ENCODE measurements at regions not wholly inside any gene's neighbourhood (a gene's known extent, or its start where the extent isn't known, plus 50 kb on each side); places are given as distances from the start of the nearest gene placed in this dataset.

DNA sequence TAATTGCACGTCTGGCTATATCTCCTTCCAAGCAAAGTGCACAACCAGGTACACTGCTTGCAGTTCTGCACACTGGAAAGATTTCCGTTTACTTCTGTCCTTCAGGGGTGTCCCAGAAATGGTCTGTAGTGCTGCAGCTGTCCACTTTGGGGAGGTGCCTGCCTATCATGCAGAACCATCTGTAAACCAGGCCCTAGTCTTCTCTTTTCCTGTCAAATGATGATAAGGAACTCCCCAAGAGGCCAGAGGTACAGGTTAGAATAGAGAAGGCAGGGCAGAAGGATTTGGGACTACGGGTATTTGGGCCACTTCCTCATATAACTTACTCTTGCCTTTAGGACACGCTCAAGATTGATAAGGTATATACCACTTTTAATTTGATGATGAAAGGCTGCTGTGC lies 746.9 kb downstream of the FAT4 start:
- DNase-seq (ENCODE audit: low read depth, low spot score) = no peak

GRCh38 chr4:126065016-126065415 lies 750.3 kb downstream of the FAT4 start:
- DNase-seq (ENCODE audit: low read depth, low spot score) = no peak
- H3K27ac ChIP-seq = no peak overlapping the region

More for the DNA sequence above, 746.9 kb downstream of the FAT4 start:
- H3K27ac ChIP-seq = no peak overlapping the region

DNA sequence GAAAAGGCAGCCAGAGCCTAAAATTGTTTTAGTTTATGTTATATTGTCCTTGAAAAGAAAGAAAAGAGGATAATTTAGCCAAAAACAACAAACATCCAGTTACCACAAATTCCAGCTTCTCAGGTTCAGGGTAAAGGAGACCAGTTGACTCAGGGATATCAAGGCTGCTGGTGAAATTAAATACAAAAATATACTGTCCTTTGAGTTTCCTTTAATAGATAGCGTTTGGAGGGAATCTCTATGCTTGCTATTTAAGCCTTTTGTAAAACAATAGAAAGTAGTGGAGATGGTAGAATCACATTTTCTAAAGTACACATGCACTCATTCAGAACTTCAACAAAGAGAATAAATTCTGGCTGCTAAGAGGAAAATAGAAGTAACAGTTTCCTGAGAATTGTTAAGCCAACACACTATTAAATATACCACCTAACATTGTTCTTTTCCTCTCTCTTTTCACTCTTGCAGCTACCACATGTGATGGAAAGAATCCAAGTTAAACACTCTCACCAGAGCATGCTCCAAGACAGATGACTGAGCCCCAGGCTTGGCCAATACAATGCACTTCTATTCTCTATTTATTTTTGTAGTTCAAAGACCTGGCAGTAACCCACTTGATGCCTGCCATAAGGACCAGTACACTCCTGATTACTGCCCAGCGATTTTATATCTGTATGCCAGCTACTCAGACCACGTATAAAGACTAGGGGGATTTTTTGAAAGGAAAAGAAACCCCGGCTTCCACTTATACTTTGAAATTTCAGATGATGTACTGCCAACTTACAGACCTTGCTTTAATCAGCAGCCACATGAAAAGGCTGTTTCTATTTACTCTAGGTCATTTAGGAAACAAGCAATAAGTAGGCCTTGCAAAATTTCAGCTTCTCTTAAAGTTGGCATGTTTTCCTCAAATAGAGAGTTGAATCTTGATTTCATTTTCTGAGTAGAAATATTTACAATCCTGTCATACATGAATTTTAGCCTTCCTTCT lies 756.9 kb downstream of the FAT4 start:
- H3K27ac ChIP-seq = no peak overlapping the region

DNA sequence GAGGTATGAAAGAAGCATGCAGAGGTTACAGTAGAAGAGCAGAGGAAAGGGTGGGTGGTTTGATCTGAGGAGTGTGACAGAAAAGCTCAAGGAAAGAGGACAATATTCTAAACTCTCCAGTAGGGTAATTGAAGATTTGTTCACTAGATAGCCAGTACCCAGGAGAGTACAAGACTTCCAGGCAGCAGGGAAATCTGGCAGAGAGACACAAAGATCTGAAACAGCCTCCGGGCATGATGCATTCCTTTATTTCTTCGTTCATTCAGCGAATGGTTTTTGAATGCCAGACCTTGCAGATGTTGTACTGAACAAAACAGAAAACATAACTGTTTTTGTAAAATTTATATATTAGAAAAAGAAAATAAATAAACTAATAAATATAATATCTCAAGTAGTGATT lies 766.6 kb downstream of the FAT4 start:
- no peak overlapping the region for H3K27ac ChIP-seq
- DNase-seq (ENCODE audit: low read depth, low spot score) = no peak

More for the DNA sequence above, 756.9 kb downstream of the FAT4 start:
- DNase-seq (ENCODE audit: low read depth, low spot score) = no peak

DNA sequence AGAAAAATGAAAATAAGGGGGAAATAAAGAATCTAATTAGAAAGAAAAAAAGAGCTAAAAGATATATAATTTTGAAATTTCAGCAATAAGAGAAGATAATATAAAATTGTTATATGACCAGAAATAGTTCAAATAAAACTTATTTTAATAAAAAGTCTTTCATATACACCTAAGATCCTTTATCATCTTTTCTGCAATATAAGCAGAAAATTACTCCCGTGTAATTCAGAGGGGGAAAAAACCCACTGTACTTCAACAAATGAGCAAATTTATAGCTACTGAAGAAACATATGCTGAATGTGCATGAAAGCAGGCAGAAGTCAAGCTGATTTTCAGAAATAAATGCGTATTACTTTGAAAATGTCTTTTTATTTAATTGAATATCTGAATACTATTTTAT lies 771.3 kb downstream of the FAT4 start:
- DNase-seq (ENCODE audit: low read depth, low spot score) = no peak
- H3K27ac ChIP-seq = no peak overlapping the region

- DNase-seq (ENCODE audit: low read depth, low spot score) = no peak
- H3K27ac ChIP-seq = no peak overlapping the region
Measured at GRCh38 chr4:126087101-126087500, 772.3 kb downstream of the FAT4 start.

DNA sequence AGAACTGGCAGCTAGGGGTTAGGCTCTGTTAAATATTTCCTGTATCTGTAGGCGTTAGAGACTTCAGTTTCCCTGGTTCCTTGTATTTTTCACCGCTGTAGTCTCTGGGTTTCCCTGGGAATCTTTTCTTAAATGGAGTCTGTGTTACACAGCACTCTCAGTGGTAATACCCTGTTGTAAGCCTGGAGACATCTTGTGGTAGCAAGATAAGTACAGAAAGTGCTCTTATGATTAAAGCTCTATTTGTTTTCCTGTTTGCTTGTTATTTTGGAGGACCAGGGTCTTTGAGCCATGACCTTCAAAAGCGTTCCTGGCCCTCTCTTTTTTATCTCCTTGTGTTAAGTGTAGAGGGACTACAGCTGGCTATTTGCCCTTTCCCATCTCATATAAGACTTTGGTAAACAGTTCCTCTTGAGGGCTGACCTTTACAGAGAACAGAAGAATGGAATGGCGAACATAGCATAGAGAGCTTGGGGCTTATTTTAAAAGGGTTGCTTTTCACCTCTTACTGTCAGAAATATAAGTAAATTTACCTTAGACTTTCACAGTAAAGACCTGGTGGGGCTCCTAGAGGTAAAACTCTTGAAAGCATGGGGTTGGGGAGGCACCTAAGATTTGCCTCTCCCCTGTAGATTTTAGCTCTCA lies 782.5 kb downstream of the FAT4 start:
- H3K27ac ChIP-seq = no peak overlapping the region

DNA sequence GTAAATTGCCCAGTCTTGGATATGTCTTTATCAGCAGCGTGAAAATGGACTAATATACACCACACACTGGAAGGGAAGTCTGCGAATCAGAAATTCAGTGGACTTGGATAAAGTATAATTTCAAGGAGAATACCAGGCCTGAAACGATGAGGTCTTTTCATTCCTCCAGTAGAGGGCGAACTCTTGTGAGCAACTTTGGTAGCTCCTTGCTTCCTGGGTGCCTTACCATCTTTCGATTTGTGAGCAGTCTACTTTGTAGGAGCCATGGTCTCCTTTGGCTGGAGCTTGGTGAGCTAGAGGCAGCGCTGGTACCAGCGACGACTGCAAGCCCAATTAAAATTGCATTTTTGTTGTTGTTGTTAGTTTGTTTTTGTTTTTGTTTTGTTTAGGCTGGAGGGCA lies 791.9 kb downstream of the FAT4 start:
- no peak overlapping the region for H3K27ac ChIP-seq
- DNase-seq (ENCODE audit: low read depth, low spot score) = no peak

More for the DNA sequence above, 782.5 kb downstream of the FAT4 start:
- DNase-seq (ENCODE audit: low read depth, low spot score) = no peak

DNA sequence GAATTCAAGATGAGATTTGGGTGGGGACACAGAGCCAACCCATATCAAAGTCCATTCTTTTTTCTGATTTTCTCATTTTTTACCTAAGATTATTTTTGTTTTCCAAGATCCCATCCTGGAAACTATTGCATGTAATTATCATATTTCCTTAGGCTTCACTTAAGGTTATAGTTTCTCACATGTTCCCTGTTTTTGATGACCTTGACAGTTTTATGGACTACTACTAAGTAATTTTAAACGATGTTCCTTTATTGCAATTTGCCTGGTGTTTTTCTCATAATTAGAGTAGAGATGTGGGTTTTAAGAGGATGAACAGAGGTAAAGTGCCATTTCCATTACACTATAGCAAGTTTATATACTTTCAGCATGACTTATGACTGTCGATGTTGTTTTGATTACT lies 795.1 kb downstream of the FAT4 start:
- H3K27ac ChIP-seq = no peak overlapping the region
- DNase-seq (ENCODE audit: low read depth, low spot score) = no peak

GRCh38 chr4:126113058-126113457 lies 798.3 kb downstream of the FAT4 start:
- H3K27ac ChIP-seq = no peak overlapping the region
- DNase-seq (ENCODE audit: low read depth, low spot score) = no peak

DNA sequence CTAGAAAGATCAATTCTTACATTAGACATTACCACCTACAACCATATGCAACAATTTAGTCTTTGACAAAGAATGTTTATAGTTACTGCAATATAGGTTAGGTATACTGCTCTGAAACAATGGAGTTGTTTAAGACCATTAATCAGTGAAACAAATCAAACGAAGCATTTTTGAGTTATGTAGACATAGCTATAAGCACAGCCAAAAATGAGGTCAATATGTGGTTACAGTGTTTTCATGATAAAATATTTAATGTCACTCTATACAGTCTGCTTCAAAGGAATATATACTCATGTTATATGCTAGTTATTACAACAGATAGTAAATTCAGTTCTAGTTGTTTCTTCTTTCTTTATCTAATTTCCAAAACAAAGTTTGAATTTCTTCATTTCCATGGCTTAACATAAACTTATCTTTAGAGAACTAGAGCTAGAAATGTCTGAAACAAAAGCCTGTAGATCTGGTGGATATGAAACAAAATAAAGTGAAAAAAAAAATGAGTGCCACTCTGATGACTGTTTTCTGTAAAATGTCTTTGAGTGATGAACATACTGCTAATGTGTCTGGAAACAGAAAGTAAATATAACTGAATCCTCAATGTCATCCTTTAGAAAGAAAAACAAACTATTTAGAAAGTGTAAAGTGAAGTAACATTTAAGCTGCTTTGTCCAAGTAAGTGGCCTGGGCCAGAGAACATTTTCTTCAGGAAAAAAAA lies 809.0 kb downstream of the FAT4 start:
- H3K27ac ChIP-seq = no peak overlapping the region
- DNase-seq (ENCODE audit: low read depth, low spot score) = no peak

GRCh38 chr4:126124818-126125217 lies 810.1 kb downstream of the FAT4 start:
- DNase-seq (ENCODE audit: low read depth, low spot score) = no peak
- no peak overlapping the region for H3K27ac ChIP-seq

DNA sequence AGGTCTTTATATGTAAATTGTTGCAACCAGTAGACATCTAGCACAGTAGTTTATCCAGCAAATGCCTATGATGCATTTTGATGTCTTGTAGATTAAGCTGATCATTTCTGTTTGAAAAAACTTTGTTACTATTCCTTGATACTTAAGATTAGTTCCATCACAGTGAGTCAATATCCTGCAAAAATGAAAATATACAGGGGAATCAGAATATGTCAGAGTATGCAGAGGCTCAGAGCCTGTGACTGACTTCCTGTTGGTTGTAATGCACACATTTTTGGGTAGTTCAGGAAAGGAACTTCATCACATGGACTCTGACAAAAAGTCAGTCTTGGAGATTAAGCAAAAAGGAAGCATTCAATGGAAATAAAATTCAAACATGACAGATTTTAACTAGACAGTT lies 815.5 kb downstream of the FAT4 start:
- no peak for DNase-seq (ENCODE audit: low read depth, low spot score)
- no peak overlapping the region for H3K27ac ChIP-seq

- H3K27ac ChIP-seq = no peak overlapping the region
- DNase-seq (ENCODE audit: low read depth, low spot score) = no peak
Measured at GRCh38 chr4:126136922-126137781, 822.4 kb downstream of the FAT4 start.

DNA sequence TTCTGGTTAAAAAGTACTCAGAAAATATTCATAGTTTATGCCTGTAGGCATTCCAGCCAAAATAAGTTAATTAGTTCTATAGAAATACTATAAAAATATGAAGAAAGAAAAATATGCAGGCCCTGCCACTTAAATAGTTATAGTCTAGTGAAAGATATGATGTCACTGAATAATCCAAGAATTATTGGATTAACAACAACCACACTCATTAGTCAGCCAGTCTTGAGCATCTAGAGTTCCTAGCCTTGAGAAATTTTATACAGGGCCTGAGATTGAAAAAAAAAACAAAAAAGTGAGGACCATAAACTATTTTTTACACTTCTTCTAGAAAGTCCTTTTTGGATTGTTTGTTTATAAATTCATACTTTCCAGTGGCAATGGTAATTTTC lies 823.0 kb downstream of the FAT4 start:
- no peak overlapping the region for H3K27ac ChIP-seq
- DNase-seq (ENCODE audit: low read depth, low spot score) = no peak

DNA sequence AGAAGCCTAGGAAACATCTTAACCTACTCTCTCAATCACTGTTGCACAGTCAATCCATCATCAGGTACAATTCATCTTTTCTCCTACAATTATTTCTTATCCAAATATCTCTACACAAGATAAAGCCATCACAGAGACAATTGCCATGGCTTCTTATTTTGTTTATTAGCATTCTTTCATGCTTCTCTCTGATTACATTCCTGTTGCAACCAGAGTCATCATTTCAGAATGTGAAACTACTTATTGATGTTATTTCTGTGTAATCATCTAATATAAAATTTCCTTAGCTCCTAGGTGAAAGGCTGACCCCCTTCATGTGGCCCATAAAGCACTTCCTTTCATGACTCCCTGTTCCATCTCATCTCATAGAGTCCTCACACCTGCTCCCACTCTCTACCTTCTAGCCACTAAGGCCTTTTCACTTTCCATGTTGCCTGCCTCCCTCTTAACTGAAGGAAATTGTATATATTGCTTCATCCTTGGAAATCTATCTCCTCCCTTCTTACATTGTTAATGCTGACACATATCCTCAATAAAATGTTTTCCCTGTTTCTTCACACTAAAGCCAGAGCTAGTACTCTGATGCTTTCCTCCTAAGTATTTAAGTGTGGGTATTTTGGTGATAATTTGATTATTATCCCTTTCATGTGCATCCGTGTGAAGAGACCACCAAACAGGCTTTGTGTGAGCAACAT lies 829.9 kb downstream of the FAT4 start:
- no peak for DNase-seq (ENCODE audit: low read depth, low spot score)
- H3K27ac ChIP-seq = peak overlapping the region; percentile 90

GRCh38 chr4:126168484-126168883 lies 853.7 kb downstream of the FAT4 start:
- H3K27ac ChIP-seq = no peak overlapping the region
- no peak for DNase-seq (ENCODE audit: low read depth, low spot score)

GRCh38 chr4:126172126-126172525 lies 857.4 kb downstream of the FAT4 start:
- DNase-seq (ENCODE audit: low read depth, low spot score) = no peak
- H3K27ac ChIP-seq = no peak overlapping the region

GRCh38 chr4:126174627-126175026 lies 859.9 kb downstream of the FAT4 start:
- no peak overlapping the region for H3K27ac ChIP-seq
- DNase-seq (ENCODE audit: low read depth, low spot score) = no peak
